HG03159 (cell line): ENCODE measurements at regions not wholly inside any gene's neighbourhood (a gene's known extent, or its start where the extent isn't known, plus 50 kb on each side); places are given as distances from the start of the nearest gene placed in this dataset.
"Not testable (repeated sequence)": the region's sequence is repeated elsewhere in the genome, so short reads cannot be mapped to it uniquely, and the experiment has no call there.

Experiments
- ATAC-seq: cut with Tn5 transposase; IDR thresholded peaks from one replicate; pipeline ENCODE4 v1.9.1; 2021; ENCODE audit warnings: mild to moderate bottlenecking, moderate library complexity; ENCODE audit not compliant: unreplicated experiment

- not testable (repeated sequence) for ATAC-seq
These were observed 74.7 kb upstream of the ATL2 start for GRCh38 chr2:38451778-38452177.

- ATAC-seq, result no peak
These were observed 73.4 kb upstream of the ATL2 start for GRCh38 chr2:38450509-38450908.

GRCh38 chr2:38448692-38449410, 71.8 kb upstream of the ATL2 start:
- no peak for ATAC-seq

- ATAC-seq, result no peak
These were observed 70.0 kb upstream of the ATL2 start for GRCh38 chr2:38446906-38447561.

- no peak for ATAC-seq
These were observed 69.3 kb upstream of the ATL2 start for GRCh38 chr2:38446418-38446817.

- ATAC-seq, result no peak
These were observed 67.2 kb upstream of the ATL2 start for GRCh38 chr2:38444247-38444646.

- ATAC-seq, result no peak
These were observed 65.8 kb upstream of the ATL2 start for GRCh38 chr2:38442643-38443541.

- no peak for ATAC-seq
These were observed 64.3 kb upstream of the ATL2 start for GRCh38 chr2:38441346-38441745.

GRCh38 chr2:38440655-38441054, 63.6 kb upstream of the ATL2 start:
- ATAC-seq, result no peak

- ATAC-seq, result no peak
These were observed 62.8 kb upstream of the ATL2 start for GRCh38 chr2:38439863-38440262.

GRCh38 chr2:38438883-38439612, 62.0 kb upstream of the ATL2 start:
- peak; percentile 78 for ATAC-seq

GRCh38 chr2:38438133-38438882, 61.2 kb upstream of the ATL2 start:
- peak; percentile 15 for ATAC-seq

GRCh38 chr2:38436227-38436664, 59.2 kb upstream of the ATL2 start:
- ATAC-seq, result no peak

GRCh38 chr2:38435775-38436174, 58.7 kb upstream of the ATL2 start:
- ATAC-seq, result no peak

GRCh38 chr2:38434595-38434994, 57.5 kb upstream of the ATL2 start:
- ATAC-seq, result no peak

- ATAC-seq, result no peak
These were observed 56.5 kb upstream of the ATL2 start for GRCh38 chr2:38433607-38433975.

GRCh38 chr2:38432820-38433606, 55.9 kb upstream of the ATL2 start:
- no peak for ATAC-seq

GRCh38 chr2:38430597-38431207, 53.6 kb upstream of the ATL2 start:
- no peak for ATAC-seq

- no peak for ATAC-seq
These were observed 53.1 kb upstream of the ATL2 start for GRCh38 chr2:38430196-38430595.
